GM12892 (cell line): ENCODE measurements at regions not wholly inside any gene's neighbourhood (a gene's known extent, or its start where the extent isn't known, plus 50 kb on each side); places are given as distances from the start of the nearest gene placed in this dataset.

Experiments
- POLR2A ChIP-seq: IDR thresholded peaks from 2 replicates; pipeline ENCODE4 v1.6.1; 2011; ENCODE audit warnings: low read depth, low read length, control low read depth
- POLR2AphosphoS5 ChIP-seq: IDR thresholded peaks from 2 replicates; pipeline ENCODE4 v1.6.1; 2011; ENCODE audit warnings: low read depth, low read length, control low read depth

DNA sequence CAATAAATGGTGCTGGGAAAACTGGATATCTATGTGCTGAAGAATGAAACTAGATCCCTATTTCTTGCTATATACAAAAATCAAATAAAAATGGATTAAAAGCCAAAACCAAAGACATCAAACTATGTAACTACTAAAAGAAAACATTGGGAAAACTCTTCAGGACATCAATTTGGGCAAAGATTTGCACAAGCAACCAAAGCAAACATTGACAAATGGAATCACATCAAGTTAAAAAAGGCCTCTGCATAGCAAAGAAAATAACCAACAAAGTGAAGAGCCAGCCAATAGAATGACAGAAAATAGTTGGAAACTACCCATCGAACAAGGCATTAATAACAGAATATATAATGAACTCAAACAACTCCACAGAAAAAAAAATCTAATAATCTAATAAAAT lies 1495.3 kb downstream of the SI start:
- TF ChIP-seq POLR2A, result no peak
- no peak for TF ChIP-seq POLR2AphosphoS5
